Suprapubic skin (tissue), 3 donors: ENCODE measurements at regions not wholly inside any gene's neighbourhood (a gene's known extent, or its start where the extent isn't known, plus 50 kb on each side); places are given as distances from the start of the nearest gene placed in this dataset.

Source experiments
- POLR2A ChIP-seq, 2 donors: fragments of 450-650 bp; IDR thresholded peaks; one replicate each; pipeline ENCODE4 v1.6.1; 2017; ENCODE audit warnings: antibody characterized with exemption in 2 of 2, mild to moderate bottlenecking in 2 of 2, moderate library complexity in 2 of 2
- TF ChIP-seq, protein P1 (sequence below), 2 donors: fragments of 200-600 bp in 1 of 2; fragments of 450-650 bp in 1 of 2; sonication (generic) in 1 of 2; IDR thresholded peaks; one replicate each; pipeline ENCODE4 v1.5.1; 2016 to 2019; ENCODE audit warnings: antibody characterized with exemption in 2 of 2, mild to moderate bottlenecking in 1 of 2, moderate library complexity in 1 of 2

- TF ChIP-seq, protein P1, sequence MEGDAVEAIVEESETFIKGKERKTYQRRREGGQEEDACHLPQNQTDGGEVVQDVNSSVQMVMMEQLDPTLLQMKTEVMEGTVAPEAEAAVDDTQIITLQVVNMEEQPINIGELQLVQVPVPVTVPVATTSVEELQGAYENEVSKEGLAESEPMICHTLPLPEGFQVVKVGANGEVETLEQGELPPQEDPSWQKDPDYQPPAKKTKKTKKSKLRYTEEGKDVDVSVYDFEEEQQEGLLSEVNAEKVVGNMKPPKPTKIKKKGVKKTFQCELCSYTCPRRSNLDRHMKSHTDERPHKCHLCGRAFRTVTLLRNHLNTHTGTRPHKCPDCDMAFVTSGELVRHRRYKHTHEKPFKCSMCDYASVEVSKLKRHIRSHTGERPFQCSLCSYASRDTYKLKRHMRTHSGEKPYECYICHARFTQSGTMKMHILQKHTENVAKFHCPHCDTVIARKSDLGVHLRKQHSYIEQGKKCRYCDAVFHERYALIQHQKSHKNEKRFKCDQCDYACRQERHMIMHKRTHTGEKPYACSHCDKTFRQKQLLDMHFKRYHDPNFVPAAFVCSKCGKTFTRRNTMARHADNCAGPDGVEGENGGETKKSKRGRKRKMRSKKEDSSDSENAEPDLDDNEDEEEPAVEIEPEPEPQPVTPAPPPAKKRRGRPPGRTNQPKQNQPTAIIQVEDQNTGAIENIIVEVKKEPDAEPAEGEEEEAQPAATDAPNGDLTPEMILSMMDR (IDR thresholded peaks at IDR 0.05), result no peak
- no peak for TF ChIP-seq POLR2A (IDR thresholded peaks at IDR 0.05)
These were observed 452.4 kb upstream of the NOVA1 start for GRCh38 chr14:27050208-27050607.
